GM12878 (cell line): ENCODE measurements at regions not wholly inside any gene's neighbourhood (a gene's known extent, or its start where the extent isn't known, plus 50 kb on each side); places are given as distances from the start of the nearest gene placed in this dataset.

ENCODE experiments used
- ATAC-seq: fragments of 200-7000 bp; cut with Tn5 transposase; 3 replicates; pipeline ENCODE4 v1.9.1; 2020; ENCODE audit warnings: mild to moderate bottlenecking, moderate library complexity
- BruUV-seq: library from RNA; stranded (reverse); fragments of 400-500 nt; replicated peaks from 2 replicates; lab custom pipeline; 2021; lab: Mats Ljungman, UMichigan
- CTCF ChIA-PET: fragments of 300-600 bp; sonication (Branson Sonifier 250); formaldehyde crosslinking; extraction: SDS; loops from one replicate; lab custom pipeline; 2021; ENCODE audit warnings: inconsistent platforms; lab: Yijun Ruan, JAX
- POLR2A ChIA-PET: fragments of 350-600 bp; formaldehyde crosslinking; extraction: SDS; loops from one replicate; lab custom pipeline; 2021; ENCODE audit warnings: inconsistent platforms; lab: Charles Lee
- RAD21 ChIA-PET: fragments of 300-600 bp; sonication (Branson Sonifier 250); formaldehyde crosslinking; loops from one replicate; lab custom pipeline; 2023; ENCODE audit warnings: antibody characterized with exemption; ENCODE audit not compliant: unreplicated experiment; lab: Charles Lee
- SMC1A ChIA-PET: fragments of 300-600 bp; sonication (Branson Sonifier 250); formaldehyde crosslinking; loops from one replicate; lab custom pipeline; 2023; ENCODE audit not compliant: unreplicated experiment, uncharacterized antibody; lab: Charles Lee
- DNase-seq: peaks from one replicate; pipeline ENCODE4 v3.0.0-alpha.2; 2011; ENCODE audit warnings: low read depth, low spot score
- FAIRE-seq: peaks from 3 replicates; lab custom pipeline; 2011; peaks lifted over from hg19 to GRCh38; lab: Jason Lieb, UNC
- H2AFZ ChIP-seq: 2 replicates; pipeline ENCODE4 v1.6.0; 2011; ENCODE audit warnings: low read depth, low read length, control low read depth; ENCODE audit not compliant: control insufficient read depth
- H3K27ac ChIP-seq: 2 replicates; pipeline ENCODE4 v1.5.1; 2011; ENCODE audit warnings: control low read depth; ENCODE audit not compliant: control insufficient read depth, insufficient read depth
- H3K27me3 ChIP-seq, 2 experiments: replicated peaks in 1 of 2; 2 replicates each; pipeline versions ENCODE4 v1.6.0 to v1.6.1; 2011; ENCODE audit warnings: low read length in 1 of 2; ENCODE audit not compliant: control insufficient read depth in 2 of 2, insufficient read depth in 2 of 2
- H3K36me3 ChIP-seq, 2 experiments: 2 replicates each; pipeline ENCODE4 v1.5.1; 2011; ENCODE audit warnings: low read length in 1 of 2; ENCODE audit not compliant: control insufficient read depth in 2 of 2, insufficient read depth in 2 of 2
- H3K4me1 ChIP-seq: 2 replicates; pipeline ENCODE4 v1.6.1; 2011; ENCODE audit warnings: mild to moderate bottlenecking, low read length, moderate library complexity, mixed read lengths; ENCODE audit not compliant: control insufficient read depth, insufficient read depth
- H3K4me2 ChIP-seq: 2 replicates; pipeline ENCODE4 v1.6.0; 2011; ENCODE audit warnings: control low read depth; ENCODE audit not compliant: control insufficient read depth, insufficient read depth
- H3K4me3 ChIP-seq: fragments of 200-600 bp; sonication (generic); 2 replicates; pipeline ENCODE4 v1.5.1; 2016
- H3K79me2 ChIP-seq: 2 replicates; pipeline ENCODE4 v1.6.0; 2011; ENCODE audit warnings: low read length; ENCODE audit not compliant: control insufficient read depth, insufficient read depth
- H3K9ac ChIP-seq: 2 replicates; pipeline ENCODE4 v1.8.0; 2011; ENCODE audit warnings: low read length, control low read depth, mixed read lengths; ENCODE audit not compliant: control insufficient read depth, insufficient read depth
- H3K9me3 ChIP-seq: replicated peaks from 3 replicates; pipeline ENCODE4 v1.5.1; 2011; ENCODE audit warnings: mild to moderate bottlenecking, low read length; ENCODE audit not compliant: control insufficient read depth, insufficient read depth
- H4K20me1 ChIP-seq: 2 replicates; pipeline ENCODE4 v1.6.0; 2011; ENCODE audit not compliant: control insufficient read depth, insufficient read depth
- EZH2 ChIP-seq: IDR thresholded peaks from 2 replicates; pipeline ENCODE4 v1.6.1; 2012; ENCODE audit warnings: low read depth, mild to moderate bottlenecking, control low read depth, inconsistent platforms, low read length, borderline replicate concordance; ENCODE audit not compliant: control insufficient read depth
- HDAC6 ChIP-seq: fragments of 200-600 bp; sonication (generic); IDR thresholded peaks from one replicate; pipeline ENCODE4 v1.8.0; 2017; ENCODE audit warnings: antibody characterized with exemption; ENCODE audit not compliant: unreplicated experiment
- NBN ChIP-seq: fragments of 450-650 bp; IDR thresholded peaks from 2 replicates; pipeline ENCODE4 v1.6.1; 2016
- REST ChIP-seq: IDR thresholded peaks from 2 replicates; pipeline ENCODE4 v1.6.1; 2012; ENCODE audit warnings: mild to moderate bottlenecking, low read depth, low read length
- SIN3A ChIP-seq: IDR thresholded peaks from 2 replicates; pipeline ENCODE4 v1.6.1; 2012; ENCODE audit warnings: low read depth, low read length, improper control_type of control experiment
- SMAD5 ChIP-seq: IDR thresholded peaks from 2 replicates; pipeline ENCODE4 v1.6.1; 2016; ENCODE audit warnings: antibody characterized with exemption, low read depth
- SMARCA5 ChIP-seq: fragments of 450-650 bp; IDR thresholded peaks from 2 replicates; pipeline ENCODE4 v1.6.1; 2017; ENCODE audit warnings: mild to moderate bottlenecking
- TARDBP ChIP-seq: IDR thresholded peaks from 2 replicates; pipeline ENCODE4 v1.6.1; 2016; ENCODE audit warnings: borderline replicate concordance
- YY1 ChIP-seq: IDR thresholded peaks from 2 replicates; pipeline ENCODE4 v1.6.1; 2011; ENCODE audit warnings: low read depth, mild to moderate bottlenecking, low read length
- WGBS: methylation state at CpG from one replicate; pipeline ENCODE4 v1.1.6; 2016; ENCODE audit warnings: low lambda C conversion rate; ENCODE audit not compliant: insufficient replicate concordance, insufficient coverage; ENCODE audit errors: missing lambda C conversion rate; 5-methylcytosine and 5-hydroxymethylcytosine counted together
- in situ Hi-C: fragments of 300-500 bp; cut with MboI; formaldehyde crosslinking; loops from 9 replicates; pipeline ENCODE4 v1.14.3; 2018; ENCODE audit warnings: mixed read lengths
- intact Hi-C: fragments of 100-400 bp; cut with micrococcal nuclease; formaldehyde crosslinking; loops from one replicate; pipeline ENCODE4 v1.14.2; 2022; ENCODE audit not compliant: unreplicated experiment
- TF ChIP-seq, protein P1 (sequence below): fragments of 150-350 bp; IDR thresholded peaks from 2 replicates; pipeline ENCODE4 v1.6.1; 2014; ENCODE audit warnings: mild to moderate bottlenecking, low read depth, low read length
- TF ChIP-seq, protein P2 (sequence below): fragments of 450-650 bp; IDR thresholded peaks from 2 replicates; pipeline ENCODE4 v1.6.1; 2016; ENCODE audit warnings: mild to moderate bottlenecking, moderate library complexity, borderline replicate concordance

DNA sequence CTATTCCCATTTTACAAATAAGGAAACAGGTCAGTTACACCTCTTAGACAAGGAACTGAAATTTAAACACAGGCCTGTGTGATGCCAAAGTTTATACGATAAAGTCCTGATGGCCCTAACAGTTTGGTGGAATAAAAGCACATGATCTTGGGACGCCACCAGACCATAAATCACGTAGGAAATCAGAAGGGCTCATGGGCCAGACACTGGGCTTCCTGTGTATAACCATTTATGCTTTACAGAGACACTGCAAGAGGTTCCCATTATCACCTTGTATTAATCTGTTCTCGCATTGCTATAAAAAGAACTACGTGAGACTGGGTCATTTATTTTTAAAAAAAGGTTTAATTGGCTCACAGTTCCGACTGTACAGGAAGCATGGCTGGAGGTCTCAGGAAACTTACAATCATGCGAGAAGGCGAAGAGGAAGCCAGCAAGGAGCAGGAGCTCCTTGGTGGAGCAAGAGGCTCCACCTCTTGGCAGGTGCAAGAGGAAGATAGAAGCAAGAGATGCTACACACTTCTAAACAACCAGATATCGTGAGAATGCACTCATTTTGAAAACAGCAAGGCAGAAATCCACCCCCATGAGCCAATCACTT is 124.0 kb upstream of the MON1B start:
- intact Hi-C loops (no loop called here), in situ Hi-C loops (no loop called here)
- SMC1A ChIA-PET = no interaction called here
- CTCF ChIA-PET = no interaction called here
- Histone ChIP-seq H2AFZ (no peak overlapping the region), H3K4me1 (no peaks in the 10 kb centered on the region), H3K9ac (no peak overlapping the region), H3K27me3 (no peaks in the 10 kb centered on the region), H3K4me2 (no peak overlapping the region), H3K79me2 (no peaks in the 10 kb centered on the region), H3K4me3 (no peak overlapping the region), H4K20me1 (no peaks in the 10 kb centered on the region), H3K36me3 (no peaks in the 10 kb centered on the region), H3K27ac (no peak overlapping the region), H3K9me3 (no peaks in the 10 kb centered on the region)
- FAIRE-seq (no peak), DNase-seq (no peak), ATAC-seq (no peak)
- 26% methylated on average over 9 of the region's 9 CpGs for WGBS
- POLR2A ChIA-PET = no interaction called here
- no TSS peak for BruUV-seq
- TF ChIP-seq, protein P1, sequence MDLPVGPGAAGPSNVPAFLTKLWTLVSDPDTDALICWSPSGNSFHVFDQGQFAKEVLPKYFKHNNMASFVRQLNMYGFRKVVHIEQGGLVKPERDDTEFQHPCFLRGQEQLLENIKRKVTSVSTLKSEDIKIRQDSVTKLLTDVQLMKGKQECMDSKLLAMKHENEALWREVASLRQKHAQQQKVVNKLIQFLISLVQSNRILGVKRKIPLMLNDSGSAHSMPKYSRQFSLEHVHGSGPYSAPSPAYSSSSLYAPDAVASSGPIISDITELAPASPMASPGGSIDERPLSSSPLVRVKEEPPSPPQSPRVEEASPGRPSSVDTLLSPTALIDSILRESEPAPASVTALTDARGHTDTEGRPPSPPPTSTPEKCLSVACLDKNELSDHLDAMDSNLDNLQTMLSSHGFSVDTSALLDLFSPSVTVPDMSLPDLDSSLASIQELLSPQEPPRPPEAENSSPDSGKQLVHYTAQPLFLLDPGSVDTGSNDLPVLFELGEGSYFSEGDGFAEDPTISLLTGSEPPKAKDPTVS = no peak
- TF ChIP-seq SMAD5 (no peak), REST (no peak), HDAC6 (no peak), EZH2 (no peak), YY1 (no peak), TARDBP (no peak), SMARCA5 (no peak), NBN (no peak), SIN3A (no peak)
- TF ChIP-seq, protein P2, sequence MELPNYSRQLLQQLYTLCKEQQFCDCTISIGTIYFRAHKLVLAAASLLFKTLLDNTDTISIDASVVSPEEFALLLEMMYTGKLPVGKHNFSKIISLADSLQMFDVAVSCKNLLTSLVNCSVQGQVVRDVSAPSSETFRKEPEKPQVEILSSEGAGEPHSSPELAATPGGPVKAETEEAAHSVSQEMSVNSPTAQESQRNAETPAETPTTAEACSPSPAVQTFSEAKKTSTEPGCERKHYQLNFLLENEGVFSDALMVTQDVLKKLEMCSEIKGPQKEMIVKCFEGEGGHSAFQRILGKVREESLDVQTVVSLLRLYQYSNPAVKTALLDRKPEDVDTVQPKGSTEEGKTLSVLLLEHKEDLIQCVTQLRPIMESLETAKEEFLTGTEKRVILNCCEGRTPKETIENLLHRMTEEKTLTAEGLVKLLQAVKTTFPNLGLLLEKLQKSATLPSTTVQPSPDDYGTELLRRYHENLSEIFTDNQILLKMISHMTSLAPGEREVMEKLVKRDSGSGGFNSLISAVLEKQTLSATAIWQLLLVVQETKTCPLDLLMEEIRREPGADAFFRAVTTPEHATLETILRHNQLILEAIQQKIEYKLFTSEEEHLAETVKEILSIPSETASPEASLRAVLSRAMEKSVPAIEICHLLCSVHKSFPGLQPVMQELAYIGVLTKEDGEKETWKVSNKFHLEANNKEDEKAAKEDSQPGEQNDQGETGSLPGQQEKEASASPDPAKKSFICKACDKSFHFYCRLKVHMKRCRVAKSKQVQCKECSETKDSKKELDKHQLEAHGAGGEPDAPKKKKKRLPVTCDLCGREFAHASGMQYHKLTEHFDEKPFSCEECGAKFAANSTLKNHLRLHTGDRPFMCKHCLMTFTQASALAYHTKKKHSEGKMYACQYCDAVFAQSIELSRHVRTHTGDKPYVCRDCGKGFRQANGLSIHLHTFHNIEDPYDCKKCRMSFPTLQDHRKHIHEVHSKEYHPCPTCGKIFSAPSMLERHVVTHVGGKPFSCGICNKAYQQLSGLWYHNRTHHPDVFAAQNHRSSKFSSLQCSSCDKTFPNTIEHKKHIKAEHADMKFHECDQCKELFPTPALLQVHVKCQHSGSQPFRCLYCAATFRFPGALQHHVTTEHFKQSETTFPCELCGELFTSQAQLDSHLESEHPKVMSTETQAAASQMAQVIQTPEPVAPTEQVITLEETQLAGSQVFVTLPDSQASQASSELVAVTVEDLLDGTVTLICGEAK = no peak
- RAD21 ChIA-PET = no interaction called here
